ENCODE measurements at regions not wholly inside any gene's neighbourhood (a gene's known extent, or its start where the extent isn't known, plus 50 kb on each side); places are given as distances from the start of the nearest gene placed in this dataset.

- no peak for DNase-seq (ENCODE audit: low spot score)
Observed at GRCh38 chr3:72154391-72155335, 369.7 kb upstream of the PROK2 start.

GRCh38 chr3:72153477-72154314, 368.7 kb upstream of the PROK2 start:
- no peak for DNase-seq (ENCODE audit: low spot score)

GRCh38 chr3:72152551-72153476, 367.9 kb upstream of the PROK2 start:
- DNase-seq (ENCODE audit: low spot score), result no peak

- DNase-seq (ENCODE audit: low spot score), result no peak
Observed at GRCh38 chr3:72151465-72152238, 366.7 kb upstream of the PROK2 start.

GRCh38 chr3:72150634-72151412, 365.9 kb upstream of the PROK2 start:
- peak; percentile 15 for DNase-seq (ENCODE audit: low spot score)

- DNase-seq (ENCODE audit: low spot score), result no peak
Observed at GRCh38 chr3:72149645-72150300, 364.8 kb upstream of the PROK2 start.

- no peak for DNase-seq (ENCODE audit: low spot score)
Observed at GRCh38 chr3:72147600-72147999, 362.7 kb upstream of the PROK2 start.

- no peak for DNase-seq (ENCODE audit: low spot score)
Observed at GRCh38 chr3:72145506-72146380, 360.8 kb upstream of the PROK2 start.

GRCh38 chr3:72144773-72145505, 360.0 kb upstream of the PROK2 start:
- DNase-seq (ENCODE audit: low spot score), result peak; percentile 25

- DNase-seq (ENCODE audit: low spot score), result no peak
Observed at GRCh38 chr3:72143966-72144717, 359.2 kb upstream of the PROK2 start.

GRCh38 chr3:72143322-72143721, 358.4 kb upstream of the PROK2 start:
- DNase-seq (ENCODE audit: low spot score), result no peak

GRCh38 chr3:72142028-72142427, 357.1 kb upstream of the PROK2 start:
- DNase-seq (ENCODE audit: low spot score), result no peak

- DNase-seq (ENCODE audit: low spot score), result no peak
Observed at GRCh38 chr3:72141264-72141663, 356.3 kb upstream of the PROK2 start.

GRCh38 chr3:72139316-72139715, 354.4 kb upstream of the PROK2 start:
- DNase-seq (ENCODE audit: low spot score), result no peak

- no peak for DNase-seq (ENCODE audit: low spot score)
Observed at GRCh38 chr3:72137865-72138861, 353.2 kb upstream of the PROK2 start.

- DNase-seq (ENCODE audit: low spot score), result no peak
Observed at GRCh38 chr3:72135636-72136035, 350.7 kb upstream of the PROK2 start.

Data from HuH-7.5 (cell line).